ENCODE measurements at regions not wholly inside any gene's neighbourhood (a gene's known extent, or its start where the extent isn't known, plus 50 kb on each side); places are given as distances from the start of the nearest gene placed in this dataset.

DNA sequence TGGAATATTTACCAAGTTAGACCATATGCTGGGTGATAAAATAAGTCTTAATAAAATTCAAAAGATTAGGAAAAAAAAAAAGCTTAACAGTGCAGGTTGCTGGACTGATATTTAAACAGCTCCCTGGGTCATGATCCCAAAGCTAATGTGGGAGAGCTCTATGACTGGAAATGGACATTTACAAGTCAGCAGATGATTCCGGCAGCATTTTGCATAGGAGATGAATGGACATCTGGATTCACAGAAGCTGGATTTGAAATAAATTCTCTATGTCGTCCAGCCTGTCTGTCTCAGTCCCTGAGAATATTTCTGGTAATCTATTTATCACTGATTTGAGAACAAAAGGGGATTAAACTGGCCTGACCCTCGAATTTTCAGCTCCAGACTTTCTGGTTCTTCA, 52.3 kb upstream of the KLHL25 start:
- no peak for FAIRE-seq

DNA sequence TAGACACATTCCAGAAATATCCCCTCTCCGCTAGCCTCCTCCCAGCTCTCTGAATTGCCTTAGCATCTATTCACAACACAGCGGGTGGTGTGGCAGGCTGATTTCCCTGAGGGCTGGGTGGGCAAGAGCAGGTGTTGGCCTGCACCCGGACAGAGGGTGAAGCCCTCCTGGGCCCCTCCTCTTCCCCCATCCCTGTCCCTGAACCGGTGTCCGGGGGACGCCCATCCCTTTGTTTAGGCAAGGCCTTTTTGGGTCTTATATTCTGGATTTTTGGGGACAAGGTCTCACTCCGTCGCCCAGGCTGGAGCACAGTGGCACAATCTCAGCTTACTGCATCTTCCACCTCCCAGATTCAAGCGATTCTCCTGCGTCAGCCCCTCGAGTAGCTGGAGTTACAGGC, 55.2 kb upstream of the KLHL25 start:
- FAIRE-seq: no peak

DNA sequence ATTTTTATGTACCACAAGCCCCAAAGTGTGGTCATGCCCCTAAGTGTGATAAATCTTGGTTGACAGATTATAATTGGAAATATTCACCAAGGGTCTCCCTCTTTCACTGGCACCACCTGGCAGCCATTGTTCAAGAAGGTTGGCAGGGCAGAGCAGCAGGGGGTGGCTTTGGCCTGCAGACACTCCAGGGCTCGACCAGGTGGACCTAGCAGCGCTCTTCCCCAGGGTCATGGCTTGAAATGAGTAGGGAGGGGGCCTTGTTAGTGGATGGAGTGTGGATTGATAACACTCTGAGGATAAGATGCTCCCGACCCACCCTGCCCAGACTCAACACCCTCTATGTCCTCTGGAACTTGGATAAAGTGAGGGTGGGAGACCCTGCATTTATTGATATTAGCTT, 58.2 kb upstream of the KLHL25 start:
- FAIRE-seq: no peak

DNA sequence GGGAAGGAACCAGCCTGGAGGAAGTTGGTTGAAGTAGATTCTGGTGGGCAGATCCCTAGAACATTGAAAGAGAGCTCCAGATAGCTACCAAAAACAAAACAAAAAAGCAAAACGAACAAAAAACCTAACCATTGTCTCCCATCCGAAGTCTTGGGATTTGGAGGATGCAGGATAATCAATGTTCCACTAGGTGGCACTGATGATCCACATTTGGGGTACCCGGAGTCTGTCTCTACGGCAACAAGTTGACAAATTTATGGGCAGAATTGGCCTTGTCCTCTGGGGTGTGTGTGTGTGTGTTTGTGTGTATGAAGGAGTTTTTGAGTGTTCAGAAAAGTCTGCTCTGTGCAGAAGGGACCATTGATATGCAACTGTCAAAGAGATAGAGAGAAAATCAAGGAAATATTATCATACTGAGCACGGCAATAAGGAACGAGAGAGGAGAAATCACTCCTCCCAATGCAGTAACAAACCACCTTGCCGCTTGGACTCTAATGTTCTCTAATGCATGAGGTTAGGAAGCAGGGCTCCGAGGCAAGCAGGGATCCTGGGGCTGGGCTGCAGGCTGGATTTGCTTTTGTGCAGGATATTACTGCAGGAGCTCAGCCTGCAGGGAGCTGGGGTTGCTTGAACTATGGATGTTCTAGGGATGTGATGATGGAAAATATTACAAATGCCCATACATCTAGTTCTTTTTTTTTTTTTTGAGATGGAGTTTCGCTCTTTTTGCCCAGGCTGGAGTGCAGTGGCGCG, 59.8 kb upstream of the KLHL25 start:
- peak; percentile 82 for FAIRE-seq

DNA sequence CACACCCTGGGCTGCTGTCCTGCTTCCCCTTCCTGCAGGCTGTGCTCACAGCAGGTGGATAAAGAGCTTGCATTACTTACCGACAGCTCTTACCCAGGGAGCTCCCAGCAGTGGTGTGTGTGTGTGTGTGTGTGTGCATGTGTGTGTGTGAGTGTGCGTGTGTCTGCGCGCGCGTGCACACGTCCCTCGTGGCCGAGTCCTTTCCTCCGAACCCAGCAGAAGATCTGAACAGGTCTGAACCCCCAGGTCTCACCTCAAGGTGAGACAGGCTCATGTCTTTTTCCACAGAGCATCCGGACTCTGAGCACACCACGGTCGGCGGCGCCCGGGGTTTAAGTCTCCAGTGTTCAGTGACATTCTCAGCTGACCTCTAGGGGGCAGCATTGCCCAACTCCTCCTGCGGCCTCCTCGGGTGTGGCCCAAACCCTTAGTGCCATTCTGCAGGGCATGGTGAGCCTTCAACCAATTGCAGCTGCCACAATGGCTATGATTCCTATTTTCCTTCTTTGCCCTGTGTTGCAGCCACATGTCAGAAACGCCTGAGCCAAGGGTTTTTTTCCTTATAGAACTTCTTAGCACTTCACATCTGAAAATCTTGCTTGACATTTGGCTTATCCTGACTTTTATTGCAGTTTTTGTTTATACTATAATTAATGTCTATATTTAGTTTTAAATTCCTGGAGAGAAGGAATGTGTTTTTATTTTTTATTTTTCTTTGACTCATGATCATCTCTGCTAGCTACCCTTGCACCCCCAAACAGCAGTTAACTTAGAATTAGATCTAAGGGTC, 64.1 kb upstream of the KLHL25 start:
- no peak for FAIRE-seq

DNA sequence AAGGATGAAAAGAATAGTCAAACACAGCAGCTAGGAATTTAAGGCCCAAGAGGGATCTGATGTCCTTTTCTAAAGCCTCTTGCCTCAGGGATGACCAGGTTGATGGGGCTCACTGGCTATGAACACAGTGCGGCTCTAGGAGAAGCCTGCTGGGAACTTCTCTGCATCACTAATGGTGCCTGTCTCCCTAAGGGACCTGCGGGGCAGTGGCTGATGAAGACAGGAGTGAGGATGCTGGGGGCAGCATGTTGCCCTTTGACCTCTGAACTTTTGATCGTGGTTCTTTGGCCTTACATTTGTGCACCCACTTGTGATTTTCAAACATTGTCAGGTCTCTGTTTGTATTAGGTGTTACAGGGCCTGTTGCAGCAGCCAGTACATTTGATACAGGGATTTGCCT, 64.9 kb upstream of the KLHL25 start:
- no peak for FAIRE-seq

DNA sequence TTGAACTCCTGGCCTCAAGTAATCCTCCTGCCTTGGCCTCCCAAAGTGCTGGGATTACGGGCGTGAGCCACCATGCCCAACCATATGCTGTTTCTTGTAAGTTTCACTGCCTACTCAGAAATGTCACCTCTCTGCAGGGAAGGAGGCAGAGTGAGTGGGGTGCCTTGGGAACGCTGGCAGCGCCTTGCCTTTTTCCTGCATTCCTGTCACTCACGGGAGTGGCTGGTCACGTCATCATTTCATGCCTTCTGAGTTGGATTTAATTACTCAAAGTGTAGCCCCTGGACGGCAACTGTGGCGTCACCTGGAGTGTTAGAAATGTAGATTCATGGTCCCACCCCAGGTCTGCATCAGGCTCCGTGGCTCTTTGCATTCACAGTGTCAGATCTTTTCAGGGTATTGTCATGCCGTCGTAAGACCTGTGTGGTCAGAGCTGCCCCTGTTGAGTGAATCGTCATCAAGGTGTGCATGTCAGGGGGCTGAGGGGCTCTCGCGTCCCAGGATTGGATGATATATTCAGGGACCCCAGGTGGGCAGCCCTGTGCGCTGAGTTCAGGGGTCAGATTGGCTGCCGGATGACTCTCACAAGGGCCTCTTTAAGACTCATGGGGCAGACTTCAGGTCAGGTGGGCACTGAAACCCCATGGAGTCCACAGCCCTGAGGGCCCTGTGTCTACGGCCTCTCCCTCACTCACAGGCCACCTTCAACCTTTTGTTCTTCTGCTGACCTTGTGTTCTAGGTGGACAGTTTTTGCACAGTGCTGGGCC, 65.9 kb upstream of the KLHL25 start:
- no peak for FAIRE-seq

DNA sequence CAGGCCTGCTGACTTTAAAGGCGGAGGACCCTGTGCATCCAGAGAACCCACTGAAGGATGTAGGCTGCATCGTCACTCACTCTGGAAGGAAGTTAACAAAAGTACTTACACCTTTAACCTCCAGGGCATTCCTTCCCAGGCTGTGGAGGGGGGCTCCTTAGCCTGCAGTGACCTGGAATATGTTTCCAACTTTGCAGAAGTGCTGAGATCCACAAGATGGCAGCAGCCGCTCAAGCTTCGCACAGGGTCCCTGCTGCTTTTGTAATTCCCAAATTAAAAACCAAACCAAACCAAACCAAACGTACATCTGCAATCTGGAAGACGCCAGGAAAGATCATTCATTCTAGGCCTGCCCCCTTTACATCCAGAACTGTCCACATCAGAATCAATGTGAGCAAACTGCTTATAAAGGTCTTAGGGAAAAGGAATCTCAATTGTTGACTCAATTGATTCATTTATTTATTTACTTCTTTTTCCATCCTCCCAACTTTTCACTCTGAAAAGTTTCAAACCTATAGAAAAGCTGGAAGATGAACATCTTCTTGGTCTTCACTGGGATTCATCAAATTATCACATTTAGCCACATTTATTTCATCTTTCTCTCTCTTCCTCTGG, 70.5 kb upstream of the KLHL25 start:
- FAIRE-seq: no peak

DNA sequence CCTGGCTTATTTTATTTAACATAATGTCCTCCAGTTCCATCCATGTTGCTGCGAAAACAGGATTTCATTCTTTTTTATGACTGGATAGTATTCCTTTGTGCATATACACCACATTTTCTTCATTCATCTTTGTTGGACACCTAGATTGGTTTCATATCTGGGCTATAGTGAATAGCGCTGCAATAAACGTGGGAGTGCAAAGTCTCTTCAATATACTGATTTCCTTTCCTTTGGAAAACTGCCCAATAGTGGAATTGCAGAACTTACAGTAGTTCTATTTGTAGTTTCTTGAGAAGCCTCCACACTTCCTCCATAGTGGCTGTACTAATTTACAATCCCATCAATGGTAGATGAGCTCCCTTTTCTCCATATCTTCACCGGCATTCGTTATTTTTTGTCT, 72.5 kb upstream of the KLHL25 start:
- FAIRE-seq: no peak

DNA sequence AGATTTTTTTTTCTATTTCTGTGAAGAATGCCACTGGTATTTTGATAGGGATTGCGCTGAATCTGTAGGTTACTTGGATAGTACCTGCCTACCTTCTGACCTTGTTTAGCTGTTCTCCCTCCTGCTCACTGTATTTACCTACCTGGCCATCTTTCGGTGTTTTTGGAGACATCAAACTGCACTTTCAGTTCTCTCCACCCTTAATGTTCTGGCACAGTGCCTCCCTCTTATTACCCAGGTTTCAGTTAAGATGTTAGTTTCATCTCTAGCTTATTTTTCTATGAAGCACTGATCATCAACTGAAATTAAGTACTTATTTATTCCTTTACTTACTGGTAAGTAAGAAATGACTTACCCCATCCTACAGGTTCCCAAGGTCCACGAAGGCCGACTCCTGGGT, 74.4 kb upstream of the KLHL25 start:
- FAIRE-seq: no peak

DNA sequence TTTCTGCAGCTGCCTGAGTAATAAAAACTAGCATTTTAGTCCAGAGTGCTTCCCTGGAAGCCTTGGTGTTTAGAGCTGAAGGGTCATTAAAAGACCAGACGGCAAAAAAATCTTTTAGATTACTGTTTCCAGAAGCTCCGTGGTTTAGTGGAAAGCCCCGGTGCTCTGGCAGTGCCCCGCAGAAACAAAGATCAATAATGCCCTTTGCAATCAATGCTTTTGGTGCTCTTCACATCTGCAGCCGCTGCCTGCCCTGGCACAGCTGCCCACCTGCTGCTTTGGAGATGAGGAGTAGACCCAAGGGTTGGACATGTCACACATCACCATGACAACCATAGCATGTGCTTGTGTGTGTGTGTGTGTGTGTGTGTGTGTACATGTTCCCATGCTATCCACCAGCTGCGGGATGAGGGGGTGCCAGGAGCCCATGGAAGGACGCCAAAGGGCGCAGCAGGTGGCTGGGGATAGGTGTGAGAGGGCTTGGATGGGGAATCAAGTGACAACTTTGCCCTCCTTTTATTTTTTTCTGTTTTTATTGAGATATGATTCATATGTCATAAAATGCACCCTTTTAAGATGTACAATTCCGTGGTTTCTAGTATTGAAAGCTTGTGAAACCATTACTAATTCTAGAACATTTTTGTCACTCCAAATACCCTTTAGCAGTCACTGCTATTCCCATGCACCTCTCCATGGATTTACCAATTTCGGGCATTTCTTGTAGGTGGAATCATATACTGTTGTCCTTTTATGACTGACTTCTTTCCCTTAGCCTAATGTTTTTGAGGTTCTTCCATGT, 75.7 kb upstream of the KLHL25 start:
- FAIRE-seq: no peak

DNA sequence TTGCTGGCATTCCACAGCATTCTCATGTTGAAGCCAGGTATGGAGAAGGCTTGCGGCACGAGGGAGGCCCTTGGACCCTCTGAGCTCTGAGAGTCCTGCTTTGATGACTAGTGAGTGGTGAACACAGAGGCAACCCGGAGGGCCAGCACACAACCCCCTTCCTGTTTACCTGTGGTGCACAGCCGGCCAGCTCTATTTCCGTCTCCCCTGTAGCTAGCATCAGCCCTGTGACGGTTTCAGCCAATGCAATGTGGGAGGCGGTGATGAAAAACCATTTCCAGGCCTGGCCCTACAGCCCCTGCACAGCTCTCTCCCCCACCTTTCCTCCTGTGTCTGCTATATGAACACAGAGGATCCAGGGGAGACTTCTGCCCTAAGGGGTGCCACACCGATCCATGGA, 76.8 kb upstream of the KLHL25 start:
- no peak for FAIRE-seq

DNA sequence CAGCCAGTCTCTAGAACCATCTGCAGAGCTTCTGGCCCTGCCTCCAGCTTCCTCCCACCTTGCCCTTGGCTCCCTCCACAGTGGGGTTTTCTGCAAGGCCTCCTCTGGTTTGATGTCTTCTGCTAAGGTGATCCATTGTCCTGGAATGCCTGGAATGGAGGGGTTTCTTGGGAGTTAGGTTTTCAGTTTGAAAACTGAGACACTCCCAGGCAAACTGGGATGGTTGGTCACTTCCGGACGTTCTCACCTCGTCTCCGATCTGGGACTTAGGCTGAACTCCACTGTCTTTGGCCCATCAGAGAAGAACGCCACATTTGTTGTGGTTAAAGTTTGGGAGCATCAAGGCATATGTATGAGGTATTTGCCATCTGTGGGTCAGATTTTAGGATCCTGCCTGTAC, 77.4 kb upstream of the KLHL25 start:
- FAIRE-seq: no peak

DNA sequence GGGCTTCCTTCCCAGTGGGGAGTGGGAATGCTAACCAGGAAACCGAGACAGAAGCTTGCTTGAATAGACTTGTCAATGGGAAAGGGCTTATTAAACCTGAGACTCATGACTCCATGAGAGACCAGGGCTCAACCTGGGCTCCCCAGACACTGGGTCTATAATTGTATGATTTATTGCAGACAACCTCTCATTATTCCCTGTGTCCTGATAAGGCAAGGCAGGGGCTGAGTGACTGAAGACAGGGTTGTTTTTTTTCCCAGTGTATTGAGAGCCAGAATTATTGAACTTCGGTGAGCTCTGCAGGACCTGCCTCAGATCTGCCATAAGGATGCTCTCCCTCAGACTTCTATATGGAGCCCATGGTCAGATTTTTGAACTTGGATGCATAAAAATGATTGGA, 79.5 kb upstream of the KLHL25 start:
- FAIRE-seq: no peak

DNA sequence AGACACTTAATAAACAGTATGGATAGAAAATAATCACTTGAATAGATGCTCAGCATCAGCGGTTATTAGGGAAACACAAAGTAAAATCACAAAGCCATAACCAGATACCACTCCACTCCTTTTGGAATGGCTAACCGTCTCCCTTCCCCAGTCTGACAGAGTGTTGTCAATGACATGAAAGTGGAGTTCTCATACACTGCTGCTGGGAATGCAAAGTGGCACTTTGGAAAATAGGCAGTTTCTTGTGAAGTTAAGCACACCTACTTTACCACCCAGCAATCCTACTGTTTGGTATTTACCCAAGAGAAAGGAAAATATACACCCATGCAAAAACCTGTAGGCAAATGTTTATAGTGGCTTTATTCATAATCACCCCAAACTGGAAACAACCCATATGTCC, 81.0 kb upstream of the KLHL25 start:
- no peak for FAIRE-seq

DNA sequence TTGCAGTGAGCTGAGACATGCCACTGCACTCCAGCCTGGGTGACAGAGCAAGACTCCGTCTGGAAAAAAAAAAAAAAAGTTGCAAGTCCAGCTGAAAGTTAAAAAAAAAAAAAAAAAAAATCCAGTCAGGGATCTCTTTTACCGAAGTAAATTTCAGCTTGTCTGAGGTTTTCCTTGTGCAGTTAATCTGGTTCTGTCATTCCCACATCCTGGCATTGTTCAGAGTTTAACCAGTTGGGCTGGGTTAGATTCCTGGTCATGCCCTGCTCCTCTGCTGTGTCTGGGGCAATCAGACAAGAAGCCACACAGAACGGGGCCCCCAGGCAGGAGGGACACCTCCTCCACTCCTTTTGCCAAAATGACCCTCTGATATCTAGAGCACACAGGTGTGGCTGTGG, 84.1 kb upstream of the KLHL25 start:
- no peak for FAIRE-seq

DNA sequence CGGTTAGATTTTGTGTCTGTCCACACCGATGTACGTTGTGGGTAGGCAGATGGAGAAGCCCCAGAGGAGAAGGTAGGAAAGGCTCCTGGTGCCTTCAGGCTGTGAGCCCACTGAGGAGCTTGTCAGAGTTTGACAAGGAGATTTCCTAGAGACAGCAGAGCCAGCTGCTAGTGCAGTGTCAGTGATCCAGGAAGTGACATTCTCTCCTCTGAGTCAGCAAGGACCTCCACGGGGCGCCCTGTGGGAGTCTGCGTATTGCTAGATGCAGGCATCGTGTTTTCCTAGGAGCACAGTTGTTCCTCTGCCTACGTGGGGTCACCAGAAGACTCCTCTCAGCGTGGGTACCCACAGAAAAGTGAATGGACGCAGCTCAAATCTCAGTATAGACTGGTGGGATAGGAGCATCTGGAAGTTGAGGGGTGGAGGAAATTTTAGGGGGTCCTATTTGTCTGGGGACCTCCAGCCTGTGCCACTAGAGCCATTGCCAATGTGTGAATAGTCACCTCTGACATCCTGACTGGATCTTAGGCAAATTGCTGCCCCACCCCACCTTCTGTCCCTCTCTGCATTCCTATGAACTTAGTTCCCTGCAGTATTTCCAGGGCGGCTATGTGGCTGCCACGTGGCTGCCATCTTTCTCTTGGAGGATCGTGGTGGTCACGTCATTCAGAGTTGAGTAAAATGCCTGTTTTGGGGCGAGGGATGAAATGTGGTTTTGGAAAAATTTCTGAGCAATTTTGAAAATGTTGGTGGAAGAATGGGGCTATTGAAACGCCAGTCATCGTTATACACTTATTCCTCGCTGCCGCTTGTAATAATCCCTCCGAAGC, 84.8 kb upstream of the KLHL25 start:
- FAIRE-seq: no peak

DNA sequence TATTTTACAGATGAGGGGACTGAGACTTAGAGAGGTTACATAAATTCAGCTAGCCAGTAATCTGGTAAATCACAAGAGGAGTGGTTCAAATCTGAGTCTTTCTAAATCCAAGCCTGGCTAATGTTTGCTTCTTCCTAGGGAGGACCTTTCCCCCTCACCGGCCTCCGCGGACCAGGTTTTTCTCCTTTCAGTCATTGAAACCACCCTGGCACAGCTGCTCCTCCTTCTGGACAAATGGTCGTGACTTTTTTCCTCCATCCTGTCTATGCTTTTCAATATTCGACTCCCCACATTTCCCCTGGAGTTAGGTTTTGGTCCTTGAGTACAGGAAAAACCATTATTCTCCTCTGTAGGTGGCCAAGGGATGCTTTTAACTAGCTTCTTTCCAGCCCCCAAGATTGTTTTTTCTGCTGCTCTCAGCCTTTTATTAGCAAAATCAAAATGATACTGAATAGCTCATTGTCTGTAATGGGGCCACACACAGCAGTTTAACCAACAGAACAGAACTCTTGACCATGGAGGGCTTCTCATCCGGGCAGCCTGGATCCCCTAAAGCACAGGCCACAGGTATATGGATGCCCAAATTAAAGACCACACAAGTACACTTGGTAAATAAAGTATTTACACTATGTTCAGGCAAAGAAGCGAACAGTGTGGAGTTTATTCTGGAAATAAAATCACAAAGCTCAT, 85.9 kb upstream of the KLHL25 start:
- FAIRE-seq: no peak

DNA sequence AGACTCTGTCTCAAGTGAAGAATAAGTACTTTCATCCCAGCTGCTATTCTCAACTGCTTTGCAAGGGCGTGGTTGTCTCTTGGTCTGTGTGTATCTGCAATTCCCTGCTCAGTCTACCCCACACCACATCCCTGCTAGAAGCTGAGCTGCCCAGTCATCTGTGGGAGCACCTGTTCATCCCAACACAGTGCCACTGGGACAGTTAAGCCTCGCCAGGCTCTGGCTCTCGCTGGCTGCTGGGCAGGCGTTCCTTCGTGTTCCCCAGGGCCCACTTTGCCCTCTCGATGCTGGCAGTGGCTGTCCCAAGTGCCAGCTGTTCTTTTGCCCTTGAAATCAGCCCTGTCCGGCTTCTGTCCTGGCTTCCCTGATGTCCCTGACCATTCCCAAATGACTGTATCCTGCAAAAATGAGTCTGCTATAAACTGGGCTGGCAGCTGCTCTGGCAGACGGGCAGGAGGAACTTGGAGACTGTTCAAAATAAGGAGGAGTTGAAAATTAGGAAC, 91.6 kb upstream of the KLHL25 start:
- no peak for FAIRE-seq

DNA sequence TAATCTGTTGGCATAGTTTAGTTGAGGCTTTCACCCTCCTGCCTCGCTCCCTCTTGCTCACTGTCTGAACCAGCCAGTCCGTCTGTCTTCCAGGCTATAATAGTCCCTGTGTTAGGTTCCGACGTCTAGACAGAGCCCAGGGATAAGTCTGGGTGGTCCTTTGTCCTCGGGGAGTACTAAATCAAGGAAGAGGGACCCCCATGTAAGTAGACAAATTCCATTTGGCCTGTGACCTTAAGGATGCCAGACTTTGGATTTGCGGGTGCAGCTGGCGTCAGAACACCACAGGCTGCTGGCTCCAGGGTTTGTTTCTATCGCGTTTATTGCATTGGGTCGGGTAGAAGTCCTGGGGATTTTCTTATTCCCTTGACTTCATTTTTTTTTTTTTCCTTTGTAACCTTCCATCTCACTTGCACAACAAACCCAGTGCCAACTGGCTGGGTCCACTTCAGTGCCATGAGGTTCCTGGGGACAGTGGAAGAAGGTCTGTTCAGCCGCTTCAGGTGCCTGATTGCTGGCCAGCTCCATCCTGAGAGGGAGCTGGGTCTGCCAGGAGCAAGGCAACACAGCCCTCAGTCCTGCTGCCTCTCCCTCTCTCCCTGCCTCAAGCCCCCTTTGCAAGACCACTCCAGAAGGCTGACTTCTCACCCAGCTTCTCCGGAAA, 95.4 kb upstream of the KLHL25 start:
- FAIRE-seq: no peak
